GM18498 (cell line): ENCODE measurements at regions not wholly inside any gene's neighbourhood (a gene's known extent, or its start where the extent isn't known, plus 50 kb on each side); places are given as distances from the start of the nearest gene placed in this dataset.

Source experiments
- ATAC-seq: cut with Tn5 transposase; IDR thresholded peaks from one replicate; pipeline ENCODE4 v1.9.1; 2021; ENCODE audit warnings: mild to moderate bottlenecking, moderate library complexity; ENCODE audit not compliant: unreplicated experiment

GRCh38 chr21:38965910-38966504, 160.3 kb downstream of the ETS2 start:
- no peak for ATAC-seq

GRCh38 chr21:38965241-38965640, 159.5 kb downstream of the ETS2 start:
- no peak for ATAC-seq

- no peak for ATAC-seq
Observed at GRCh38 chr21:38963006-38963405, 157.3 kb downstream of the ETS2 start.

- ATAC-seq = no peak
Observed at GRCh38 chr21:38960251-38960650, 154.5 kb downstream of the ETS2 start.

DNA sequence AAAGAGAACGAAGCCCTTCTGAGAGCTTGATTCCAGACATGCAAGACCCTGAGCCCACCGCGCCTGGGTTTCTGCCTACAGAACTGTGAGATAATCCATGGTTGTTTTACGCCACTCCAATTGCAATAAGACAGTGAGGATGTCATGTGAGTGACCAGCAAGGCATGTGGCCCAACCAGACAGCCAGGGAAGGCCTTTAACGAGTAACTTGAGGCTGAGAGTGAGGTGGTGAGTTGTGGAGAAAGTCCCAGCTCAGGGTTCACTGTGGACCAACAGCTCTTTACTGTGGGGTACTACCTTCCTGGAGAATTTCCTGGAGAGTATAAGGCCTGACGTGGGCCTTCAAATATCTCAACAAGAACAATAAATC, 153.9 kb downstream of the ETS2 start:
- ATAC-seq = no peak

DNA sequence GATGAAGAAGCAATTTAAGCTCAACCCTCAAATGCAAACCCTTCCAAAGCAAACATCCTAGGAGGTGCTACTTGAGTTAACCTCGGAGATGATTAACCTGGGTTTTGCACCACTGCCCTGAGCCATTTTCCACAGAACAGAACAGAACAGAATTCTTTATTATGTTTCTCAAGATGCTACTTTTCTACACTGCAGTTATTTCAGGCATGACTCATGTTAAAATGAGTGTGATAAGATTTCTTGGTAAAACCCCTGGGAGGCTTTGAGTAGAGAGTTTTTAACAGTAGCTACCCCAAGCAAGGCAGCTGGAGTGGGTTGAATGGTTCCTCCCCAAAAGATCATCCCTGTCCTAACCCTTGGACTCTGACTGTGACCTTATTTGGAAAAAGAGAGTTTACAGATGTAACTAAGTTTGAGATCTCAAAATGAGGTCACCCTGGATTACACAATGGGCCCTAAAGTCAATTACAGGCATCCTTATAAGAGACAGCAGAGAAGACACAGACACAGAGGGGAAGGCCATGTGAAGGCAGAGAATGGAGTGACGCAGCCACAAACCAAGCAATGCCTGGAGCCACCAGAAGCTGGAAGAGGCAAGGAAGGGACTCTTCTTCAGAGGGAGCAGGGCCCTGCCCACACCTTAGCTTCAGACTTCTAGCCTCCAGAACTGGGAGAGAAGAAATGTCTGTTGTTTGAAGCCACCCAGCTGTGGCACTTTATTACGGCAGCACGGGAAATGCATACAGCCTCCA, 153.4 kb downstream of the ETS2 start:
- no peak for ATAC-seq

- ATAC-seq = no peak
Observed at GRCh38 chr21:38958323-38958705, 152.6 kb downstream of the ETS2 start.

- ATAC-seq = no peak
Observed at GRCh38 chr21:38957575-38958322, 152.0 kb downstream of the ETS2 start.

DNA sequence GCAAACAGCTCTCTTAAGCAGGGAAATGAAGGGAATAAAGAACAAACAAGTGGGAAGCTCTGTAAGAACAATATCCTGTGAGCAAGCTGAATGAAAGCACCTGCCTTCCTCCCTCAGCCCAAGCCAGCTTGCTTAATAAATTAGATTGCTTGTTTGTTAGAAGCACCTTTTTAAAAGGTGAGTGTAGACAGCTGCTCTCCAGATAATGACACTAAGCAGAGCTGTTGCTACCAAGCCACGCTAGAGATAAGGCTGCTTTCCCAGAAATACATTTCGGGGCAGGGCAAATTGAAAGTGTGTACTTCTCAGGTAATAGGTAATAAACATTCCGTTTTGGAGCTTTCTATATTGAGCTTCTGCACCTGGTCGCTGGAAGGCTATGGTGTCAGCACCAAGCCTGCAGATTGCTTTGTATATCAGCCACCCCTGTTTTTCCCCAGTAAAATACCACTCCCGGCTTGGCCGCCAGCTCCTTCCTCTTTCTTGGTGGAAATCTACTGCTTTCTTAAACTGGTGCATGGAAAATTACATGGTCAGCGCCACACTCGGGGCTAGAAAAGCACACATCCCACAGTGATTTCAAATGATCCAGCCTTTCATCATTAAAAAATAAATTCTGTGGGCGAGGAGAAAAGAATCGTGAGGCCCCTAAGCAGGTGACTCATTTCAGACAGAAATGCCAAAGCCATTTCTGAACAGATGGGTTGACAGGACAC, 151.3 kb downstream of the ETS2 start:
- ATAC-seq = no peak

DNA sequence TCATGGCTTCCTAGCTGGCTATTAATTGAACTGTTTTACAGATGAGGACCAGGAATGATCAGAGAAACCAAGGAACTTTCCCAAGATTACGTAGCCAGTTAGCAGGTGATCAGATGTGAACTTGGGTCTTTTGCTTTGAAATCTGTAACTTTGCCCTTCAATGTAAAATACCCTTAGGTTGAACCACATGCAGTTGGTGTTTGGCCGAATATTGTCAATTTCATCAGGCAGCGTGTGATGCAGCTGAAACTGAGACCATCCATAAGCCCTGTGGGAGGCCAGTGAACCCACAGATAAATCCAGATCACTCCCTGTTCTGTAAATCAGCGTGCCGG, 150.8 kb downstream of the ETS2 start:
- ATAC-seq = no peak

- ATAC-seq = no peak
Observed at GRCh38 chr21:38956007-38956406, 150.3 kb downstream of the ETS2 start.

GRCh38 chr21:38955495-38955894, 149.8 kb downstream of the ETS2 start:
- no peak for ATAC-seq

DNA sequence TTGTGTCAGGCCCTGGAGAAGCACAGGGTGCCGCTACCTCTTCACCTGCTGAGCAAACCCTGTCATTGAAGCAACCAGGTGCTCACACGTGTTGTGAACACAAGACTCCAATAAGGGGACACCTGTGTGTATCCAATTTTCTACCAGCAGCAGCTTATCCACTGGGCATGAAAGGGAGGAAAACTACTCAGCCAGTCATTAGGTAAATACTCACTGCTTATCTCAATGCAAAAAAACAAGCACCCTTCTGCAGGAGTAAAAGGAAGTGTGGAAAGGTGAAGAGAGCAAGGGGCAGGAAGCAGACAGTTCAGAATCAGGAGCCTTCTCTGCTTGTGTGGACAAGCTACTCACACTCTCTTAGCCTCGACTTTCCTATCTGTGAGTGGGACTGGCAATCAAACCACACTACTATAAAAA, 148.9 kb downstream of the ETS2 start:
- no peak for ATAC-seq

- no peak for ATAC-seq
Observed at GRCh38 chr21:38953516-38953915, 147.8 kb downstream of the ETS2 start.

DNA sequence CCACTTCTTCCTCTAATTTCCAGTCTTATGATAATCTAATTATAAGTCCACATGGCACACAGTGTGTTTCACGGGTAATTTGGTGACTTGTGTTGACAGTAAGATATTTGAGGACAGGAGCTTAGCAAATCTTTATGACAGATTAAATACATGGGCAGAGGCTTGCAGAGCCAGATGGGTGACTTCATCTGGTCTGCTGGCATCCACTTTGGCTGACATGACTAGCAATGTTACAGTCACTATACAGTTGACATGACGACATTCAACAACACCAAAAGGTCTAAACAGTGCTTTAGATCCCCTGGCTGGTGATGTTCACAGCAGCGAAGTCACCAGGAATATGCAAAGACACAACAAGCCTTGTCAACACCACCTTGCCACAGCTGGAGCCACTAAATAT, 147.2 kb downstream of the ETS2 start:
- ATAC-seq = no peak

GRCh38 chr21:38951095-38951730, 145.5 kb downstream of the ETS2 start:
- ATAC-seq = no peak

GRCh38 chr21:38950435-38951094, 144.8 kb downstream of the ETS2 start:
- no peak for ATAC-seq

GRCh38 chr21:38949070-38949380, 143.3 kb downstream of the ETS2 start:
- no peak for ATAC-seq

GRCh38 chr21:38948377-38949069, 142.8 kb downstream of the ETS2 start:
- ATAC-seq = no peak

GRCh38 chr21:38945545-38946245, 140.0 kb downstream of the ETS2 start:
- ATAC-seq = no peak
